HG03066 (cell line): ENCODE measurements at regions not wholly inside any gene's neighbourhood (a gene's known extent, or its start where the extent isn't known, plus 50 kb on each side); places are given as distances from the start of the nearest gene placed in this dataset.

Source experiments
- ATAC-seq: cut with Tn5 transposase; IDR thresholded peaks from one replicate; pipeline ENCODE4 v1.9.1; 2021; ENCODE audit warnings: low read depth; ENCODE audit not compliant: unreplicated experiment

DNA sequence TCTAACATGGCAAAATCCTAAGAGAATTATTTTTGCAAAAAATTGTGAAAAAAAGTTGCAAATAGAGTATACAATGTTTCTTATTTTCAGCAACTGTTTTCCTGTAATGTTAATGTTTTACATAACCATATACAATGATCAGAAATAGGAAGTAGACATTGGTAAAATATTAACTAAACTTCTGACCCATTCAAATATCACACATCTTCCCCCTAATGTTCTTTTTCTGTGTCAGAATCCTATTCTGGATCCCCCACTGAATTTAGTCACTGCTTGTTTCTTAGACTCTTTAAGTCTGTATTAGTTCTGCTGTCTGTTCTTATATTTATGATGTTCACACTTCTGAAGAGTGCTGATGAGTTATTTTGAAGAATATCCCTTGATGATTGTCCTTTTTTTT, 62.0 kb downstream of the HFE start:
- ATAC-seq: no peak

DNA sequence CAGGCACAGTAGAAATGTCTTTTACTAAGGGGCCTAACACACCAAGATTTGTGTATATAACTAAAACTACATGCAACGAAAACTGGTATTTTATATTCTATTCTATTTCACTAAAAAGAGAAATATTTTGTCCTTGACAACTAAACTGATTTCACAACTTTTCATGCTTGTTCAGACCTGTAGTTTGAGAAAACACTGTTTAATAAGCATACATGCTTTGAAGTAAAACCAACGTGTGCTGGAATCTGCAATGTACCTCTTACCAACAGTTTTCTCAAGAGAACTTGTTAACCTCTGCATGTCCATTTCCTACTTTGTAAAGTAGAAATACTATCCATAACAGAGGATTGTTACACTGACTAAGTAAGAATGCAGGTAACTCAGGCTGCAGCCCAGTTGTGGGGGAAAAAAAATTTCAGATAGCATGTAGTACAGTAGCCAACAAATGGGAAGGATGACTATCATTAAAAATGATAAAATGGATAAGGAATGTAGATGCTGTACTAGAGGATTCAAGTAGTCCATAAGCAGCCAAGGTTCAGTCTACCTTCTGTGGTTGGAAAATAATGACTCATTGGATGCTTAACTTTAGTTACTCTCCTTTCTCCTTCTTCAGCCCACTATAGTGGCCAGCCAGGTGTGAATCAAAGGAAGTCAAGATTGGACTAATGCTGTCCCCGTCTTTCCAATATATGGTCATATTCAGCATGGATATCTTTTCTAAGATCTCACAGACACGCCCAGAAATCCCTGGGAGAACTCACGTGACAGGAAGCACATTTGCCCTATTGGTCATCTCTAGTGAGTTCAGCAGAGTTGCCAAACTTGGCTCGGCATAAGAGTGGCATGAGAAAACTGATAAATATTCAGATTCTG, 65.2 kb downstream of the HFE start:
- ATAC-seq: no peak

DNA sequence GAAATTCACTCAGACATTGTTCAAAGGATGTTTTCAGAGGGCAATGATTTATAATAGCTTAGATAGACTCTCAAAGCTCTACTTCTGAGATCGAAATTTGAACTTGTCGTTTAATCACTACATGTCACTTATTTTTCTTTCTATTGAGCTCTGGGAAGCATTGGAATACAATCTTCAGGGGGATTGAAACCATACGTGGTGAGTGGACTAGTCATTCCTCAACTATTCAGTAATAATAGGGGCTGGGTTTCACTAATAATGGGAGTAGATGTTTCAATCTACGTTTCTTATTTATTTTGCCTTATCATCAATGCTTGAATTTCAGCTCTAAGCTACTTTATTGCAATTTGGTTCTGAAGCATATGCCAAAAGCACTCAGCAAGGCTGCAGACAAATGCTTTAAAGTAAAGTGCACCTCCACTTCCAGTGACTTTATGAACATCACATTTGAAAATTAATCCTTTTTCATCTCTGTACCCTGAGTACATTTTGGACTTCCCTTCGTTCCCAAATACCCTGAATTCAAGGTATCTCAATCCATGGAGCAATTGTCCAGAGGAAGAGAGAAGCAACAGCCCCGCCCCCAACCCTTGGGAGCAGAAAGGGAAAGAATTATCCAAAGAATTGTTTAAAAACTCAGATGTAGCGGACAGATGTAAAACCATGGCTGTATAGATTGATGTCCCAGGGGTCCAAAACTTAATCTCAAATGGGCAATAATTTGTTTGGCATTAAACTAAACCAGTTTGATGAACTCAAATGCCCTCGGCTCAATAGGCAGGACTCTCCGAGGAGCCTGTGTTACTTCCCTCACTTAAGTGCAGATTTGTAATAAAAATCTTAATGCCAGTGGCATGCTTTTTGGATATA, 68.1 kb downstream of the HFE start:
- no peak for ATAC-seq

DNA sequence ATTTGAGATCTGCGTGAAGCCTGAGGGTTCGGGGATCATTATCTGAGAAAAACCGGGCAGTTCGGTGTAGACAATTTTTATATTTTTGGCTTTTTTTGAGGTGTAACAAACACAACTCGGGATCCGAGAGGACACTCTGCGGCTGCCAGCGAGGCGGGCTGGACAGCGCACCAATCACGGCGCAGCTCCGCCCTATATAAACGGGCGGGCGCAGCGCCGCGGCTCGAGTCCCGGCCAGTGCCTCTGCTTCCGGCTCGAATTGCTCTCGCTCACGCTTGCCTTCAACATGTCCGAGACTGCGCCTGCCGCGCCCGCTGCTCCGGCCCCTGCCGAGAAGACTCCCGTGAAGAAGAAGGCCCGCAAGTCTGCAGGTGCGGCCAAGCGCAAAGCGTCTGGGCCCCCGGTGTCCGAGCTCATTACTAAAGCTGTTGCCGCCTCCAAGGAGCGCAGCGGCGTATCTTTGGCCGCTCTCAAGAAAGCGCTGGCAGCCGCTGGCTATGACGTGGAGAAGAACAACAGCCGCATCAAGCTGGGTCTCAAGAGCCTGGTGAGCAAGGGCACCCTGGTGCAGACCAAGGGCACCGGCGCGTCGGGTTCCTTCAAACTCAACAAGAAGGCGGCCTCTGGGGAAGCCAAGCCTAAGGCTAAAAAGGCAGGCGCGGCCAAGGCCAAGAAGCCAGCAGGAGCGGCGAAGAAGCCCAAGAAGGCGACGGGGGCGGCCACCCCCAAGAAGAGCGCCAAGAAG, 69.0 kb downstream of the HFE start:
- ATAC-seq: peak; percentile 36

DNA sequence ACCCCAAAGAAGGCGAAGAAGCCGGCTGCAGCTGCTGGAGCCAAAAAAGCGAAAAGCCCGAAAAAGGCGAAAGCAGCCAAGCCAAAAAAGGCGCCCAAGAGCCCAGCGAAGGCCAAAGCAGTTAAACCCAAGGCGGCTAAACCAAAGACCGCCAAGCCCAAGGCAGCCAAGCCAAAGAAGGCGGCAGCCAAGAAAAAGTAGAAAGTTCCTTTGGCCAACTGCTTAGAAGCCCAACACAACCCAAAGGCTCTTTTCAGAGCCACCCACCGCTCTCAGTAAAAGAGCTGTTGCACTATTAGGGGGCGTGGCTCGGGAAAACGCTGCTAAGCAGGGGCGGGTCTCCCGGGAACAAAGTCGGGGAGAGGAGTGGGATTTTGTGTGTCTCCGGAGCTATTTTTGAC, 69.6 kb downstream of the HFE start:
- peak; percentile 7 for ATAC-seq

DNA sequence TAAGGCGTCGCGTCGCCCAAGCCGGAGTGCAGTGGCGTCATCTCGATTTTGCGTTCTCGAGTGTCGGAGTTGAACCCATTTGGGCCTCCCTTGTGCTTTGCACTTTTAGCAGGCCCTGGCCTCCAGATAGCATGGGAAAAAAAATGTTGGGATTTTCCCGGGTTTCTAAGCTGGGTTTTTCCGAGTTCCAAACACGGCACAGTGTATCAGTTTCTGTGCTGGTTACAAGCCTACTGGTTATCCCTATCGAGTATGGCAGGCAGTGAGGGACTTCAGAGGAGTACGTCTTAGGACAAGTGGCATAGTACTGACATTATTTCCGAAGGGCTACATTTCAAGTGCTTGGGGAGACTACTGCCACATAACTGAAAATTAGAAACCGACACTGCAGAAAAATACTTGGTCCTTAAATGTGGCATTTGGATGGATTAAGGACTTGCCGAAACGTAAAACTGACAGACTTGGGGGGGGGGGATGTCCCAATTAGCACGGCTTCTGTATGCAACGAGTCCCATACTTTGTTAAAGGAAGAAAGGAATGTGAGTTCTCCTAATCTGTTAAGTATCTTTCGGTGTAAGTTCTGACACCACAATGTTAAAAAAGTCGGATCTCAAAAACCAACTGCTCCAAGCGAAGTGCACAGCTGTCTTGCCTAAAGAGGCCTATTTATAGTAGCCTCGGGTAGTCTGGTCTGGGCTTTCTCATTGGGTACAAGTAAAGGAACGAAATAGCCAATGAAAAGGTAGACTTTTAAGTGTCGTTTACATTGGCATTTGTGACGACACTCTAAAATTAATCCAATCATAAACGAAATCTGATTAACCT, 70.2 kb downstream of the HFE start:
- peak; percentile 56 for ATAC-seq

DNA sequence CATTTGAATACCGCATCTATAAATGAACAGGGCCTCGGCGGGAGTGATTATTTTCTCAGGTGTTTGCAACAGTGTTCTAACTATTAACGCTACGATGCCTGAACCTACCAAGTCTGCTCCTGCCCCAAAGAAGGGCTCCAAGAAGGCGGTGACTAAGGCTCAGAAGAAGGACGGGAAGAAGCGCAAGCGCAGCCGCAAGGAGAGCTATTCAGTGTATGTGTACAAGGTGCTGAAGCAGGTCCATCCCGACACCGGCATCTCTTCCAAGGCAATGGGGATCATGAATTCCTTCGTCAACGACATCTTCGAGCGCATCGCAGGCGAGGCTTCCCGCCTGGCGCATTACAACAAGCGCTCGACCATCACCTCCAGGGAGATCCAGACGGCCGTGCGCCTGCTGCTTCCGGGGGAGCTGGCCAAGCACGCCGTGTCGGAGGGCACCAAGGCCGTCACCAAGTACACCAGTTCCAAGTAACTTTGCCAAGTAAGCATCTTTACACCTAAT, 70.9 kb downstream of the HFE start:
- ATAC-seq: peak; percentile 4

DNA sequence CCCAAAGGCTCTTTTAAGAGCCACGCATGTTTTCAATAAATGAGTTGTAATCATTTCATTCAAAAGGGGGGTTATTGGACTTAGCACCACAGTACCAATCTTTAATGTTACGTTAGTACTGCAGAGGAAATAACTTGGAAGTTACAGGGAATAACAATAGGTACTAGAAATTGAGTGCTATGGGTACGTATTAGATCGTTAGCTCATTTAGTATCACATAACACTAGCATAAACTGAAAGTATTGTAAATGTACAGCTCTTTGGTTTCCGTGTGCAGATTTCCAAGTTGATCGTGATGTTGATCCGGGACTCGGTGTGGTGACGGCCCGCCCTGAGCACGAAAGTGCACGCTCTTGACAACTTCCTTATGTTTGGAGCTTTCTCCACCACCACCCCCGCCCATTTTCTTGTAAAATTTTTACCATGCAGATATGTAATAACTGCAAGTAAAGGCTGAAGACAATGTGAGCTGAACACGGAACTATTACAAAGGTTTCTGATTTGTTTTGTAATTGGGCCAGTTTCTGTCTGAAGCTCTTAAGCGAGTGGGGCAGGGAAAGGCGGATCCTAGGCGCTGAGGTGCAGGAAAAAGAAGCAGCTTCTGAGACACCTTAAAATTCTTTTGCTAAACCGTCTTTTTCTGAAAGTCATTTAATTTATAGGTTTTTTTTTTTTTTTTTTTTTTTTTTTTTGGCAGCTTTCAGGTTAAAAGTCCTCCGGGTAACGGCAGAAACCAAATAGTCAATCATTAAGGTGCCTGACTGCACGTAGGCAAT, 71.5 kb downstream of the HFE start:
- no peak for ATAC-seq

DNA sequence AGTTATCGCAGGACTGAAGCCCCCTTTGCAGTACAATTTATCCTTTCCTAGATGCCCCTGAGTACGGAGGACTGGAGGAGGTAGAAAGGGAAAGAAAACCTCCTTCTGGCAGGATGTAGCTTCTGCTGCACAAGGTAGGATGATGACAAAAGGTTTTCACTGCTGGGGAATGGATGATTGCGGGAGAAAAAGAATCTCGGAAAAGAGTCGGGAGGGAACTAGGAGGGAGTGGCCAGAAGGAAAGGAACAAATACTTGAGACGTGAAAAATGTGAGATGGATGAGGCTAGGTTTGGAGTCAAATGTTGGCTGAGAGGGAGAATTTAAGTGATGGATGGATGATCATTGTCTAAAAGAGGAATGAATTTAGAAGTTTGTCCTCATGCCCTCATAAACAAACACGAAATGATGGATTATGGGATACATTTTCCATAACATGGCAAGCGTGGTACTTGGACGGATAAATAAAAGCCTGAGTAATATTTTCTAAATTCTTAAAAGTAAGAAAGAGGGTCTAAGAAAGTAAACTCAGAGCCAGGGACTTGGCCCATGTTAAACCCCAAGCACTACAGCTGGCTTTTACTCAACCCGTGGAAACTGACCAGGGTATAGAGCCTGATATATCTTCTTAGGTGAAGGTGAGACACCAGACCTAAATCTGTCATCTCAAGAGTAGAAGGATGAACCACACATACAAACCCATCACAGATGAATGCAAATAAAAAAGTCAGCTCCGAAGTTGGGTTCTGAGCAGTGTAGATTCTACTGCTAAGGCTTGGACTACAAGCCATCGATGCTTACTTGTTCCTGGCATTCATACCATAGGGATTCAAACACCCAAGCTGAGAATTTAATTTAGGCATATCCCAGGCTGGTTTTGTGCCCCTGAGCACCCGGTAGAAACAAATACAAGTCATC, 72.4 kb downstream of the HFE start:
- ATAC-seq: no peak

DNA sequence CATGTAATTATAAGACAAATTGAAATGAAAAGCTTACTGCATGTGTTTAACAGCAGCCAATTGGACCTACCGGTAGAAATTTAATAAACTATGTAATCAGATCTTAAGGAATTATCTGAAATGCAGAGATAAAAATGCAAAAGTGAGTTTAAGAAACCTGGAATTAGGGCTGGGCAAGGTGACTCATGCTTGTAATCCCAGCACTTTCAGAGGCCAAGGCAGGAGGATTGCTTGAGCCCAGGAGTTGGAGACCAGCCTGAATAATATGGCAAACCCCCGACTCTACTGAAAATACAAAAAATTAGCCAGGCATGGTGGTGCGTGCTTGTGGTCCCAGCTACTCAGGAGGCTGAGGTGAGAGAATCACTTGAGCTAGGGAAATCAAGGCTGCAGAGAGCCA, 74.1 kb downstream of the HFE start:
- ATAC-seq: no peak

DNA sequence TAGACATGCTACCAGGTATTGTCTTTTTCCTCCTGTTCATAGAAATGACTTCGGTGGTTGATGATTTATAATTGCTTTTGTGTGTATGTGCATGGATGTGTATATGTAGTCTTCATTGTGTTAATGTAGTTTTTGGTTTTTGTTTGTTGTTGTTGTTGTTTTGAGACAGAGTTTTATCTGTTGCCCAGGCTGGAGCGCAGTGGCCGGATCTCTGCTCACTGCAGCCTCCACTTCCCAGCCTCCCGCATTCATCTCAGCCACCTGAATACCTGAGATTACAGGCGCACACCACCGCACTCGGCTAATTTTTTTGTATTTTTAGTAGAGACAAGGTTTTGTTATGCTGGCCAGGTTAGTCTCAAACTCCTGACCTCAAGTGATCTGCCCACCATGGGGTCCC, 75.2 kb downstream of the HFE start:
- ATAC-seq: no peak

DNA sequence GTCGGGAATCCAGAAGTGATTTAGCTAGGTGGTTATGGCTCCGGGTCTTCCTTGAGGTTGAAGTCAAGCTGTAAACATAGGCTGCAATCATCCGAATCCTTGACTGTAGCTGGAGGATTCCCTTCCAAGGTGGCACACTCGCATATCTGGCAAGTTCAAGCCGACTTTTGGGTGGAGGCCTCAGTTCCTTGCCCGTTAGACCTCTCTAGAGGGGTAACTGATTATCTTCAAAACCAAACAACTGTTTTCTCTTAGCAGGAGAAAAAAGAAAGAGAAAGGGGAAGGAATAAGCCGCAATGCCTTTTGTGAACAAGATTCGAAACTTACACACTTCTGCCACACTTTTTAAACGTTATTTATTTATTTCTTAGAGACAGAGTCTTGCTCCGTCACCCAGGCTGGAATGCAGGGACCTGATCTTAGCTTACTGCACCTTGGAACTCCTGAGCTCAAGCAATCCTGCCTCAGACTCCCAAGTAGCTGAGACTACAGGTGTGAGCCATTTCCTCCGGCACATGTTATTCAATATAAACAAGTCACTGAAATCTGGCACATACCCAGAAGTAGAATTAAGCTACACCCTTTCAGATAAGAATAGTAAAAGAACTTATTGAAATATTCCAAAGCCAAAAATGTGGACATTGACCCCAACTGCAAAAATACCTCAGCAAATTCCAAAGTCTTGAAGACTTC, 76.3 kb downstream of the HFE start:
- ATAC-seq: no peak

DNA sequence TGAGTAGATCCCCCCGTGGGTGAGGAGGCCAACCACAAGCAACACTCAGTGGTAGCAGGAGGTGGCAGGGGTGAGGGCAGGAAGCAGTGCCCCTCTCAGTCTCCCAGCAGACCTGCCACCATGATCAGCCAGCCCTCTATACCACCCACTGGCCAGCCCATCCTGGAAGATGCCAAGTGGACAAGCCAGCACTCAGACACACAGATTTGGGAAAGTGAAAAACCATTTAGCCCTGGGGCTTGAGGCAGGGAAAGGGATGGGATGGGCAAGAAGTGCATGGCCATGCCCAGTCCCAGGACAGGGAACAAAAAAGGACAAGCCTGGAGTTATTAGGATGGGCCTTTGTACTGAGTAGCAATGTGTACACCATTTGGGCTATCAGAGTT, 76.9 kb downstream of the HFE start:
- no peak for ATAC-seq

DNA sequence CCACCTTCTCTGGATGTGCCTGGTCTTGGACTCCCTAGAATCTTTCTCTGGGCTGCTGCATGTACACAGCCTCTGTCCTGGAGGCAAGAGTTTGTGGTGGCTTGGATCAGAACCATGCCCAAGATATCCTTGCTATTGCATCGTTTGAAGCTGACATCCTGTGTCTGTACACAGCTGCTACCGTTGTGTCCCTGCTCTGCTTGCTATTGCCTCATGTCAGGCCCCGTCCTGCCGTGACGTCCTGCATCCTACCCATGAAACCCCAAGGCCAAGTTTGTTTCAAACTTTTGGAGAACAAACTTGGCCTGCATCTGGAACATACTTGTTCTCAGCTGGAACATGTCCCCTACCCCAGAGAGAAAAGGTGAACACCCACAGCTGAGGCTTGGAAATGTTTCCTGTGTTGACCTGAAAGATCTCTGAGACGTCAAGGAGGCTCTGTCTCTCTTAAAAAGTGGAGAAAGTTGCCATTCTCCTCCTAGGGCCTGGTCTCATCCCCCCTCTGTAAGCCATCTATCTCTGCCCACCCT, 78.1 kb downstream of the HFE start:
- no peak for ATAC-seq

DNA sequence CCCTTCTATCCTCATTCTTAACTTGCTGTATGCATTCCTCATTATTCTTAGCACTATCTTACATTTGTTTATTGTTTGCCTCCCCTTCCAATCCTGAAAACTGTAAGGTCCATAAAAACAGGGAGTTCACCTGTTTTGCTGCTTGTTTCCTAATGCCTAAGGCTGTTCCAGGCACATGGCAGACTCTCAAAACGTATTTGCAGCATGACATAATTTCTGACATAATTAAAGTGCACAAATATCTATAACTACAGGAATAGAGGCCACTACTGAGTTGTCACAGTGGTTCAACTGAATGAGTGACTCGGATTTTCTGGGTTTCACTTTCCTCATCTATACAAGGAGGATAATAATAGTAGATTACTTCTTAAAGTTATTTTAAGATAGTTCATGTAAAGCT, 83.0 kb downstream of the HFE start:
- no peak for ATAC-seq

DNA sequence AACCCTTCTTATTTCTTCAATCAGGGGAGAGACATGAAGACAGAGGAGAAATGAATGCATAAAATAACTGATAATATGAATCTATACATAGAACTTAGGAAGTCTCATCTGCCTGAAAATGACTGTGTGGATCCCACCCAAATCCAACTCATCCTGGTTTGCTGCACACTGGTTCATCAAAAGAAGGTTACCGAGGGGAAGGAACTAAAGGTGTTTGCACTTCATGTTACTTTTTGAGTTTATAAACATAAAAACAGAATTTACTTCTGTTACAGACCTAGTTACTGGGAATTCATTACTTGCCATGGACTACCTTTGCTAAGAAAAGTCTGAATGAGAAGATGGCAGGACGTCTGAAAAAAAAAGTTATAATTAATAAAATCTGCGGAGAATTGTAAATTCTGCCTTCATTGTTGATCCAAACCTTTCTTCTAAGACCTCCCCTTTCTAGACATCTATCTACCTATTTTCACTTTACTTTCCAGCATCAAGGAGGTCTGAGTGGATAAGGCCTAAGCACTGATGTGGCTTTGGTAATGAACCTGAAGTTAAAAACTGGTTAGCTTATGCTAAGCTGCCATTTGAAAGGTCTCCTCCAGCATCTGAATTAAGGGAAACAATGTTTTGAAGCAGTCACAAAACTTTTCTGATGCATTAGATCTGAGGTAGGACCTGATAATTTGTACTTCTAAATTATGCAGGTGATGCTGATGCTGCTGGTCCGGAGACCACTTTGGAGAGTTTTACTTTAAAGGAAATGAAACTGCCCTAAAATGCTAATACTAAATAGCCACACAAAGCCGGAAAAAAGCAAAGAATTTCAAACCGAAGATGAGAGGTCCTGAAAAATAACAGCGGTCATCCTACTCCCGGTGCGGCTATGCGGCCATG, 84.0 kb downstream of the HFE start:
- ATAC-seq: peak; percentile 2

DNA sequence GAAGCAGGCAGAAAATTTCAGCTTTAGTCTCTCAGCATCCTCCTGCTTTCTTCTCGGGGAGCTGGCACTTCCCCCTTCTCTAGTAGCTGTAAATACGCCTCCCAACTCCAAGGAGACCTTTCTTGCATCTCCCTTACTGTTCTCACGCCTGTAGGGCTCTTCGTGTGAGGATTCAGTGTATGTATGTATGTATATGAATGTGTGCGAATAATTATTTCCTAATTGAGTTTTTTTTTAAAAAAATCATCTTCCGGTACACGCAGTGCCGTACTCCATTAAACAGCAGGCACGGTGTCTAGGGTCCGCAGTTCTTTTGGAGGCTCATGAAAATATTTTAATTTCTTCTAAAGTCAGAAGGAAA, 85.4 kb downstream of the HFE start:
- no peak for ATAC-seq
